Keratinocyte (primary cell): ENCODE measurements at regions not wholly inside any gene's neighbourhood (a gene's known extent, or its start where the extent isn't known, plus 50 kb on each side); places are given as distances from the start of the nearest gene placed in this dataset.

Source experiments
- DNase-seq: peaks from one replicate; pipeline ENCODE4 v3.0.0-alpha.2; 2011; ENCODE audit warnings: low read depth, missing footprints, low spot score
- FAIRE-seq: peaks from 2 replicates; lab custom pipeline; 2011; peaks lifted over from hg19 to GRCh38; lab: Jason Lieb, UNC
- H2AFZ ChIP-seq: 2 replicates; pipeline ENCODE4 v1.6.0; 2012; ENCODE audit warnings: low read length, control low read depth, inconsistent platforms; ENCODE audit not compliant: control insufficient read depth
- H3K27ac ChIP-seq: 2 replicates; pipeline ENCODE4 v1.5.1; 2011; ENCODE audit warnings: low read length; ENCODE audit not compliant: control insufficient read depth, insufficient read depth
- H3K27me3 ChIP-seq: 3 replicates; pipeline ENCODE4 v1.6.0; 2011; ENCODE audit warnings: low read length; ENCODE audit not compliant: control insufficient read depth, insufficient read depth; ENCODE audit errors: extremely low read depth
- H3K36me3 ChIP-seq, 2 experiments: 2 replicates in 1 of 2; 3 replicates in 1 of 2; pipeline ENCODE4 v1.5.1; 2011; ENCODE audit warnings: low read length in 2 of 2, mild to moderate bottlenecking in 1 of 2; ENCODE audit not compliant: control insufficient read depth in 2 of 2, insufficient read depth in 2 of 2; ENCODE audit errors: extremely low read depth in 1 of 2
- H3K4me1 ChIP-seq: 3 replicates; pipeline ENCODE4 v1.5.1; 2011; ENCODE audit warnings: low read length; ENCODE audit not compliant: control insufficient read depth, insufficient read depth; ENCODE audit errors: extremely low read depth
- H3K4me2 ChIP-seq: 3 replicates; pipeline ENCODE4 v1.6.0; 2011; ENCODE audit warnings: low read depth, low read length; ENCODE audit not compliant: control insufficient read depth, insufficient read depth; ENCODE audit errors: extremely low read depth
- H3K4me3 ChIP-seq, 3 experiments: fragments of 200-600 bp in 1 of 3; sonication (generic) in 1 of 3; 2 replicates in 2 of 3; 3 replicates in 1 of 3; pipeline ENCODE4 v1.5.1; 2011 to 2016; ENCODE audit warnings: low read length in 3 of 3, mild to moderate bottlenecking in 3 of 3, control low read depth in 2 of 3, inconsistent platforms in 1 of 3, low read depth in 1 of 3, mixed read lengths in 1 of 3, mixed run types in 1 of 3, moderate library complexity in 1 of 3; ENCODE audit not compliant: control insufficient read depth in 2 of 3, insufficient read depth in 2 of 3; ENCODE audit errors: extremely low read depth in 1 of 3
- H3K79me2 ChIP-seq: 2 replicates; pipeline ENCODE4 v1.6.0; 2012; ENCODE audit warnings: low read length; ENCODE audit not compliant: control insufficient read depth, insufficient read depth
- H3K9ac ChIP-seq: 3 replicates; pipeline ENCODE4 v1.6.0; 2011; ENCODE audit warnings: low read length; ENCODE audit not compliant: control insufficient read depth, insufficient read depth; ENCODE audit errors: extremely low read depth
- H3K9me1 ChIP-seq: 3 replicates; pipeline ENCODE4 v1.6.0; 2011; ENCODE audit warnings: low read length; ENCODE audit not compliant: control insufficient read depth, insufficient read depth; ENCODE audit errors: extremely low read depth
- H3K9me3 ChIP-seq: 2 replicates; pipeline ENCODE4 v1.5.1; 2012; ENCODE audit warnings: low read depth, low read length; ENCODE audit not compliant: control insufficient read depth
- H4K20me1 ChIP-seq: 3 replicates; pipeline ENCODE4 v1.6.0; 2011; ENCODE audit warnings: low read length; ENCODE audit not compliant: control insufficient read depth, insufficient read depth; ENCODE audit errors: extremely low read depth
- EZH2 ChIP-seq: IDR thresholded peaks from one replicate; pipeline ENCODE4 v1.6.1; 2012; ENCODE audit warnings: inconsistent platforms, mild to moderate bottlenecking, low read length, moderate library complexity
- dilution Hi-C: fragments of 300-500 bp; cut with MboI; formaldehyde crosslinking; loops from one replicate; pipeline ENCODE4 v1.7.0; 2020; ENCODE audit warnings: low sequenced_read_pairs; ENCODE audit not compliant: extremely low pct_ligation_motif_present
- TF ChIP-seq, protein P1 (sequence below), 3 experiments: IDR thresholded peaks in 1 of 3; conservative IDR thresholded peaks in 1 of 3; optimal IDR thresholded peaks in 1 of 3; 2 replicates in 2 of 3; 3 replicates in 1 of 3; pipeline versions ENCODE3 to v1.5.1; 2011; ENCODE audit warnings: low read length in 3 of 3, mild to moderate bottlenecking in 3 of 3, moderate library complexity in 2 of 3, control low read depth in 1 of 3, inconsistent platforms in 1 of 3; ENCODE audit not compliant: insufficient read depth in 2 of 3; ENCODE audit errors: extremely low read depth in 1 of 3

DNA sequence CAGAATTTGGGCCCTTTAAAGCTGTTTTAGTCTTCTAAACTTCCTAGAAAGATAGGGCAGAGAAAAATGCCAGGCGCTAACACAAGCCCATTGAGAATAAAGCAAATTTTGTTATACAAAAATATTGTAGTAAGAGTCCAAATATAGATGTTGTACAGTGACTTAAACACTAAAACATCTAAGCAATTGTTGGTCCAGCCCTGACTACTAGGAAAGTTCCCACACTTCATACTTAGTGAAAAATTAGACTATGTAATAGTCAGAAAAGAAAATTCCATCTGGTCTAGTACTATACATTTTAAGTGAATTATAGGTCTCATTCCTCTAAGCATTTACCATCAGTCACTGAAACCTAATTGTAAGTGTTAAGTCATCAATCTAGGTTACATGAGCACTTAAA is 1518.3 kb upstream of the SLC10A2 start:
- Histone ChIP-seq H3K9me3 (no peaks in the 10 kb centered on the region), H3K27ac (no peak overlapping the region), H3K4me2 (no peak overlapping the region), H3K79me2 (no peaks in the 10 kb centered on the region), H3K9ac (no peak overlapping the region), H3K27me3 (no peaks in the 10 kb centered on the region), H3K36me3 (no peaks in the 10 kb centered on the region), H2AFZ (no peak overlapping the region), H3K9me1 (no peaks in the 10 kb centered on the region), H3K4me1 (peaks cover 6% of the 10 kb centered on the region), H4K20me1 (no peaks in the 10 kb centered on the region), H3K4me3 (no peak overlapping the region)
- DNase-seq, result no peak
- dilution Hi-C loops, result no loop called here
- FAIRE-seq, result no peak
- TF ChIP-seq EZH2, result no peak
- TF ChIP-seq, protein P1, sequence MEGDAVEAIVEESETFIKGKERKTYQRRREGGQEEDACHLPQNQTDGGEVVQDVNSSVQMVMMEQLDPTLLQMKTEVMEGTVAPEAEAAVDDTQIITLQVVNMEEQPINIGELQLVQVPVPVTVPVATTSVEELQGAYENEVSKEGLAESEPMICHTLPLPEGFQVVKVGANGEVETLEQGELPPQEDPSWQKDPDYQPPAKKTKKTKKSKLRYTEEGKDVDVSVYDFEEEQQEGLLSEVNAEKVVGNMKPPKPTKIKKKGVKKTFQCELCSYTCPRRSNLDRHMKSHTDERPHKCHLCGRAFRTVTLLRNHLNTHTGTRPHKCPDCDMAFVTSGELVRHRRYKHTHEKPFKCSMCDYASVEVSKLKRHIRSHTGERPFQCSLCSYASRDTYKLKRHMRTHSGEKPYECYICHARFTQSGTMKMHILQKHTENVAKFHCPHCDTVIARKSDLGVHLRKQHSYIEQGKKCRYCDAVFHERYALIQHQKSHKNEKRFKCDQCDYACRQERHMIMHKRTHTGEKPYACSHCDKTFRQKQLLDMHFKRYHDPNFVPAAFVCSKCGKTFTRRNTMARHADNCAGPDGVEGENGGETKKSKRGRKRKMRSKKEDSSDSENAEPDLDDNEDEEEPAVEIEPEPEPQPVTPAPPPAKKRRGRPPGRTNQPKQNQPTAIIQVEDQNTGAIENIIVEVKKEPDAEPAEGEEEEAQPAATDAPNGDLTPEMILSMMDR (optimal IDR thresholded peaks at IDR 0.05 in 1 of 3, IDR thresholded peaks at IDR 0.05 in 1 of 3, conservative IDR thresholded peaks at IDR 0.05 in 1 of 3; ENCODE audit: extremely low read depth in 1 of 3, insufficient read depth in 2 of 3, low read length in 3 of 3), result no peak

GRCh38 chr13:104580931-104581330 is 1514.7 kb upstream of the SLC10A2 start:
- no peak overlapping the region for H3K4me3 ChIP-seq
- TF ChIP-seq, protein P1 (optimal IDR thresholded peaks at IDR 0.05 in 1 of 3, IDR thresholded peaks at IDR 0.05 in 1 of 3, conservative IDR thresholded peaks at IDR 0.05 in 1 of 3; ENCODE audit: extremely low read depth in 1 of 3, insufficient read depth in 2 of 3, low read length in 3 of 3), result no peak
- TF ChIP-seq EZH2, result no peak
- H3K4me2 ChIP-seq, result no peak overlapping the region
- H3K36me3 ChIP-seq, result no peaks in the 10 kb centered on the region
- no peak overlapping the region for H3K27ac ChIP-seq
- H3K4me1 ChIP-seq, result peaks cover 3% of the 10 kb centered on the region
- H4K20me1 ChIP-seq, result no peaks in the 10 kb centered on the region
- H3K79me2 ChIP-seq, result no peaks in the 10 kb centered on the region
- no peak for FAIRE-seq
- DNase-seq, result no peak
- no peaks in the 10 kb centered on the region for H3K9me1 ChIP-seq
- dilution Hi-C loops, result no loop called here
- no peak overlapping the region for H2AFZ ChIP-seq
- no peak overlapping the region for H3K9ac ChIP-seq
- no peaks in the 10 kb centered on the region for H3K9me3 ChIP-seq
- H3K27me3 ChIP-seq, result no peaks in the 10 kb centered on the region
